SU-DHL-6 (cell line): ENCODE measurements at regions not wholly inside any gene's neighbourhood (a gene's known extent, or its start where the extent isn't known, plus 50 kb on each side); places are given as distances from the start of the nearest gene placed in this dataset.

Source experiments
- H2AFZ ChIP-seq: fragments of 200-600 bp; sonication (generic); 2 replicates; pipeline ENCODE4 v1.6.1; 2014; ENCODE audit warnings: low read depth, mild to moderate bottlenecking, moderate library complexity, mixed read lengths, antibody characterized with exemption, low read length; ENCODE audit not compliant: severe bottlenecking
- H3F3A ChIP-seq: fragments of 200-600 bp; shearing (Covaris generic); 2 replicates; pipeline ENCODE4 v1.6.0; 2016; ENCODE audit warnings: antibody characterized with exemption, mild to moderate bottlenecking; ENCODE audit not compliant: insufficient read depth
- H3K27ac ChIP-seq: fragments of 200-600 bp; sonication (generic); 2 replicates; pipeline ENCODE4 v1.5.1; 2016; ENCODE audit warnings: low read depth, mild to moderate bottlenecking, low read length, moderate library complexity, mixed read lengths
- H3K27me3 ChIP-seq: fragments of 200-600 bp; sonication (generic), shearing (Covaris generic); 2 replicates; pipeline ENCODE4 v1.6.0; 2014; ENCODE audit warnings: mild to moderate bottlenecking, low read length
- H3K36me3 ChIP-seq: fragments of 200-600 bp; sonication (generic); 2 replicates; pipeline ENCODE4 v1.6.1; 2014; ENCODE audit warnings: mild to moderate bottlenecking, low read length, mixed read lengths
- H3K4me2 ChIP-seq: fragments of 300-600, 200-600 bp; shearing (Covaris generic), sonication (generic); 2 replicates; pipeline ENCODE4 v1.6.0; 2014; ENCODE audit warnings: low read length, low read depth, mild to moderate bottlenecking; ENCODE audit not compliant: poor library complexity, severe bottlenecking
- H3K4me3 ChIP-seq: fragments of 200-600 bp; sonication (generic); 2 replicates; pipeline ENCODE4 v1.5.1; 2014; ENCODE audit warnings: antibody characterized with exemption, low read length, mild to moderate bottlenecking, mixed read lengths; ENCODE audit not compliant: insufficient read depth, poor library complexity, severe bottlenecking
- H3K79me2 ChIP-seq: fragments of 200-600 bp; sonication (generic); 2 replicates; pipeline ENCODE4 v1.6.1; 2014; ENCODE audit warnings: mild to moderate bottlenecking, low read length, moderate library complexity; ENCODE audit not compliant: insufficient read depth
- H3K9ac ChIP-seq: fragments of 200-600 bp; sonication (generic); 2 replicates; pipeline ENCODE4 v1.7.0; 2014; ENCODE audit warnings: mild to moderate bottlenecking, low read length
- H3K9me2 ChIP-seq: fragments of 200-600 bp; sonication (generic); replicated peaks from 2 replicates; pipeline ENCODE4 v1.6.1; 2014; ENCODE audit warnings: low read length; ENCODE audit not compliant: insufficient read depth
- H3K9me3 ChIP-seq: fragments of 200-600 bp; sonication (generic); 2 replicates; pipeline ENCODE4 v1.6.1; 2014; ENCODE audit warnings: low read length, mixed read lengths; ENCODE audit not compliant: insufficient read depth
- H4K20me1 ChIP-seq: fragments of 200-600 bp; sonication (generic); 2 replicates; pipeline ENCODE4 v1.6.1; 2014; ENCODE audit warnings: low read depth, mild to moderate bottlenecking, antibody characterized with exemption, low read length, moderate library complexity, mixed read lengths
- EZH2phosphoT487 ChIP-seq: fragments of 200-600 bp; sonication (generic), shearing (Covaris generic); conservative IDR thresholded peaks from 2 replicates; pipeline ENCODE4 v1.6.1; 2018; ENCODE audit warnings: mild to moderate bottlenecking, antibody characterized with exemption, low read length, moderate library complexity, mixed read lengths
- TF ChIP-seq, protein P1 (sequence below): fragments of 200-600 bp; sonication (generic); IDR thresholded peaks from one replicate; pipeline ENCODE4 v1.5.1; 2017; ENCODE audit warnings: antibody characterized with exemption, mild to moderate bottlenecking, low read length, moderate library complexity; ENCODE audit not compliant: insufficient read depth, poor library complexity, severe bottlenecking

GRCh38 chr7:131032786-131033185 is 294.9 kb upstream of the MKLN1 start:
- no peak overlapping the region for H3K27ac ChIP-seq
- no peaks in the 10 kb centered on the region for H3K9me3 ChIP-seq
- H3K4me3 ChIP-seq = no peak overlapping the region
- no peaks in the 10 kb centered on the region; the same call in 1 of the 2 replicates for H3K79me2 ChIP-seq
- TF ChIP-seq, protein P1, sequence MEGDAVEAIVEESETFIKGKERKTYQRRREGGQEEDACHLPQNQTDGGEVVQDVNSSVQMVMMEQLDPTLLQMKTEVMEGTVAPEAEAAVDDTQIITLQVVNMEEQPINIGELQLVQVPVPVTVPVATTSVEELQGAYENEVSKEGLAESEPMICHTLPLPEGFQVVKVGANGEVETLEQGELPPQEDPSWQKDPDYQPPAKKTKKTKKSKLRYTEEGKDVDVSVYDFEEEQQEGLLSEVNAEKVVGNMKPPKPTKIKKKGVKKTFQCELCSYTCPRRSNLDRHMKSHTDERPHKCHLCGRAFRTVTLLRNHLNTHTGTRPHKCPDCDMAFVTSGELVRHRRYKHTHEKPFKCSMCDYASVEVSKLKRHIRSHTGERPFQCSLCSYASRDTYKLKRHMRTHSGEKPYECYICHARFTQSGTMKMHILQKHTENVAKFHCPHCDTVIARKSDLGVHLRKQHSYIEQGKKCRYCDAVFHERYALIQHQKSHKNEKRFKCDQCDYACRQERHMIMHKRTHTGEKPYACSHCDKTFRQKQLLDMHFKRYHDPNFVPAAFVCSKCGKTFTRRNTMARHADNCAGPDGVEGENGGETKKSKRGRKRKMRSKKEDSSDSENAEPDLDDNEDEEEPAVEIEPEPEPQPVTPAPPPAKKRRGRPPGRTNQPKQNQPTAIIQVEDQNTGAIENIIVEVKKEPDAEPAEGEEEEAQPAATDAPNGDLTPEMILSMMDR = no peak
- TF ChIP-seq EZH2phosphoT487 = no peak
- no peaks in the 10 kb centered on the region; the same call in 1 of the 2 replicates for H3F3A ChIP-seq
- H3K27me3 ChIP-seq = no peaks in the 10 kb centered on the region
- H3K9me2 ChIP-seq = no peaks in the 10 kb centered on the region
- no peaks in the 10 kb centered on the region for H4K20me1 ChIP-seq
- no peak overlapping the region for H3K9ac ChIP-seq
- no peak overlapping the region for H2AFZ ChIP-seq
- no peaks in the 10 kb centered on the region for H3K36me3 ChIP-seq
- no peak overlapping the region for H3K4me2 ChIP-seq

- H3K27ac ChIP-seq = no peak overlapping the region
- H2AFZ ChIP-seq = no peak overlapping the region
- H3K4me3 ChIP-seq = no peak overlapping the region
- no peak overlapping the region for H3K4me2 ChIP-seq
- H3K27me3 ChIP-seq = no peaks in the 10 kb centered on the region
- H3K9ac ChIP-seq = no peak overlapping the region
- peaks cover 7% of the 10 kb centered on the region; the same call in 1 of the 2 replicates for H3K79me2 ChIP-seq
- H3K36me3 ChIP-seq = no peaks in the 10 kb centered on the region; the same call in 1 of the 2 replicates
- no peaks in the 10 kb centered on the region; the same call in 1 of the 2 replicates for H3F3A ChIP-seq
- no peaks in the 10 kb centered on the region for H3K9me2 ChIP-seq
- no peaks in the 10 kb centered on the region for H4K20me1 ChIP-seq
- TF ChIP-seq, protein P1 = no peak
- TF ChIP-seq EZH2phosphoT487 = no peak
- no peaks in the 10 kb centered on the region for H3K9me3 ChIP-seq
Observed at GRCh38 chr7:131034166-131034881, 293.4 kb upstream of the MKLN1 start.

DNA sequence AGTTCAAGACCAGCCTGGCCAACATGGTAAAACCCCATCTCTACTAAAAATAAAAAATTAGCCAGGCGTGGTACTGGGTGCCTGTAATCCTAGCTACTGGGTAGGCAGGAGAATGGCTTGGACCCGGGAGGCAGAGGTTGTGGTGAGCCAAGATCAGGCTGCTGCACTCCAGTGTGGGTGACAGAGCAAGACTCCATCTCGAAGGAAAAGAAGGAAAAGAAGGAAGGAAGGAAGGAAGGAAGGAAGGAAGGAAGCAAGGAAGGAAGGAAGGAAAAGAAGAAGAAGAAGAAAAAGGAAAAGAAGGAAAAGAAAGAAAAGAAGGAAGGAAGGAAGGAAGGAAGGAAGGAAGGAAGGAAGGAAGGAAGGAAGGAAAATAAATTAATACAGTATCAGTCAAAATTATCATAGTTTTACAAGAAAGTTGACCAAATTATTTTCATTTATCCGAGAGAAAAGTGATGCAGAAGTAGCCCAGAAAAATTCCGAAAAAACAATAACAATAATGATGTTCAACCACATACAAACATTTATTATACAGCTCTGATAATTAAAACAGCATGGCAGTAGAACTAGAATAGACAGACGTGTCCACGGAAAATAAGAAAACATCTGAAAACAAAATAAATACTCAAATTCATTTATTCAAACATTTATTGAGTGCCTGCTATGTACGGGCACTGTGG is 292.4 kb upstream of the MKLN1 start:
- TF ChIP-seq, protein P1 = no peak
- TF ChIP-seq EZH2phosphoT487 = no peak
- Histone ChIP-seq H3K9me2 (no peaks in the 10 kb centered on the region), H3K27me3 (no peaks in the 10 kb centered on the region), H3K9ac (no peak overlapping the region), H3K79me2 (peaks cover 11% of the 10 kb centered on the region; the same call in 1 of the 2 replicates), H3K9me3 (no peaks in the 10 kb centered on the region), H3F3A (no peaks in the 10 kb centered on the region; the same call in 1 of the 2 replicates), H3K4me2 (no peak overlapping the region), H3K36me3 (no peaks in the 10 kb centered on the region; the same call in 1 of the 2 replicates), H3K4me3 (no peak overlapping the region), H2AFZ (no peak overlapping the region), H4K20me1 (no peaks in the 10 kb centered on the region), H3K27ac (no peak overlapping the region)
